GM21447 (cell line): ENCODE measurements at regions not wholly inside any gene's neighbourhood (a gene's known extent, or its start where the extent isn't known, plus 50 kb on each side); places are given as distances from the start of the nearest gene placed in this dataset.
A peak's percentile ranks its signal among the peaks of the same experiment; 100 is the strongest.
"Not testable (repeated sequence)": the region's sequence is repeated elsewhere in the genome, so short reads cannot be mapped to it uniquely, and the experiment has no call there.

Source experiments
- ATAC-seq: cut with Tn5 transposase; IDR thresholded peaks from one replicate; pipeline ENCODE4 v1.9.1; 2021; ENCODE audit not compliant: unreplicated experiment

DNA sequence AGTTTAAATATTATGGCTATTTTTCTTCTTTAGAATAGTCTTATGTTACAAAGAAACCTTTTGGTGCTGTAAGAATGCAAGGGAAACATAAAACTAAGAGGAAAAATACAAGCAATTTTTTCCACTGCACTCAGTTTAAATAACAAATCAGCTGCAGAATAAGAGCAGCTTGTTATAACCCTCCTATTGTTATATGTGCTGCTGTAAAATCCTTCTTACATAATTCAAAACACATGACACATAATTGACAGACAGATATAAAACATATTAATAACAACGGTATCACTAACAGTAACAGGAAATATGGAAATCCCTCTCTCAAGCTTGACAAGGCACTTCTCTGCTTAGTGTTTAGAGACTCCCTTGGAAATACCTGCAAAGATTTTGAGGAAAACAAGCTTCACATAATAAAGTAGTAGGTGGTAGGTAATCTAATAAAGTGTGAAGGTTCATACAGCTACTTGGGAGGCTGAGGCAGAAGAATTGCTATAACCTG, 385.3 kb upstream of the HS3ST1 start:
- no peak for ATAC-seq

DNA sequence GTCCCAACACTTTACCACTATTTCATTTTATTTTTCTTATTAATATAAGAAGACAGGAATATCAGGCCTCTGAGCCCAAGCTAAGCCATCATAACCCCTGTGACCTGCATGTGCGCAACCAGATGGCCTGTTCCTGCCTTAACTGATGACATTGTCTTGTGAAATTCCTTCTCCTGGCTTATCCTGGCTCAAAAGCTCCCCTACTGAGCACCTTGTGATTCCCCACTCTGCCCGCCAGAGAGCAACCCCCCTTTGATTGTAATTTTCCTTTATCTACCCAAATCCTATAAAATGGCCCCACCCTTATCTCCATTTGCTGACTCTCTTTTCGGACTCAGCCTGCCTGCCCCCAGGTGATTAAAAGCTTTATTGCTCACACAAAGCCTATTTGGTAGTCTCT, 382.8 kb upstream of the HS3ST1 start:
- ATAC-seq: not testable (repeated sequence)

DNA sequence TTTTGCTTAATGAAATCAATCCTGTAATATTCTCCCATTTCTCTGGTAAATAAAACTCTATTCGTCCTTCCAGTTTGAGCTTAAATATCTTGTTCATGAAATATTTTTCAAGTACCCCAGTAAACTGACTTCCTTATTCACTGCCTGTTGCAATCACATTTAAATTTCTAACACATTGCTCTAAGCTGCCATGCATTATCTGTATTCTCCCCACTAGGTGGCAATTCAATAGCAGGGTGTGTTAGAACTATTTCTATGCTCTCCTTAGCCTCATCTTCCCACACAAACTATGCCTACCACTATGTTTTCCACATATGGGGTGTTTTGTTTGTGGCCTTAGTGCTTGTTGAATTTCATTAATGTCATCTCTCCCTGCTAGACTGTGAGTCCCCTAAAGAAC, 377.1 kb upstream of the HS3ST1 start:
- ATAC-seq: no peak

DNA sequence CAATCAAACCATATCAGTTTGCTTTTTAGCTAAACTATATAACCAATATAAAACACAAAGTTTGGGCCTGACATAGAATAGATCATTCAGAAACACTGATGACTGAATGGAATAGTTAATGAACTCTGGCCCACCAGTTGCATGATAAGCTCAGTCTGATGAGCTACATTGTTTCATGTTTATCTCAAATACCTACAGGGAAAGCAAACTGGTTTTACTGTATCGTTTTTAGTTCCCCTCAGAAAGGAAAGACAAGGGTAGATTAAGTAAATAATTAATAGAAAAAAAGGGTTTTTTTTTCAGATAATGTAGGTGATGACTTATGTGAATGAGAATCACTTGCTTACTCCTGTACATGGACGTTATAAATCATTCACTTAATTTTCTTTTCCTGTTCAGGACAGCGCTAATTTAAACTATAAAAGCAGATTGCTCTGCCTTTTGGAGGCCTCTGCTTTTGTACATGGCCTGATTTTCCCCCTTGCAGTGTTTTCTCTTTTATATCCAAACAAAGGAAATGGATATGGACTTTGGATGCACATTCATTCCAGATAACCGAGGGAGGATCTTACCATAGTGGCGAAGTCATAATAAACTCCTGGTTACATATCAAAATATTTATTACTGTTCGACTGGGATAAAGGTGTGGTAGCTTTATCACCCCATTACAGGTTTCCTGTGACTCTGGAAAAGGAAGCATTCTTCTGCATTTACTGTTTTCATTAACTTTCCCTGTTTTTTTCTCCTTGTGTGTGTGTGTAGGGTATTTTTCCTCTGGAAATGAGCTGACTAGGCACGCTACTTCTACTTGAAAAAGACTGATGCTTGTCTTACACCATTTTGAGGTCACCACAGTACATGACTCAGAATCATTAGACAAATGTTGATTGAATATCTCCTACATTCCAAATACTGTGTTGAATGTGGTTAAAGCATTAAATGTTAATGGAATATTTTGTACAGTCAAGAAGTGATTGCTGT, 373.1 kb upstream of the HS3ST1 start:
- ATAC-seq: no peak

DNA sequence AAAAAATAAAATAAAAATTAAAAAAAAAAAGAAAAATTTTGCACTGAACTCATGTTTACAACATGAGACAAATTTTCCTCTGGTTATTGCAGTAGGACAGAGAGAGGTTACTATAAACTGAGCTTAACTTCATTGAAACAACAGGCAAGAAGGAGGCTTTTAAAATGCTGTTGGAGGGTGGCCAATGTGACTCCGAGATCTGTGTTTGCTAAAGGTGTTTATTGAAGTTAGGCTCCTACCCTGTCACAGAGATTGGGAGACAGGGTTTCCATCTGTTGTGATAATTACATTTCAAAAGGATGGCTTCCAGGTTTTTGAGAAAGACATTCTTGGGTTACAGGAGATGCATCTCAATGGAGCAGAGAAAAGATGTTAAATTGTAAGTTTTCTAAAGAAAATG, 370.5 kb upstream of the HS3ST1 start:
- ATAC-seq: no peak

DNA sequence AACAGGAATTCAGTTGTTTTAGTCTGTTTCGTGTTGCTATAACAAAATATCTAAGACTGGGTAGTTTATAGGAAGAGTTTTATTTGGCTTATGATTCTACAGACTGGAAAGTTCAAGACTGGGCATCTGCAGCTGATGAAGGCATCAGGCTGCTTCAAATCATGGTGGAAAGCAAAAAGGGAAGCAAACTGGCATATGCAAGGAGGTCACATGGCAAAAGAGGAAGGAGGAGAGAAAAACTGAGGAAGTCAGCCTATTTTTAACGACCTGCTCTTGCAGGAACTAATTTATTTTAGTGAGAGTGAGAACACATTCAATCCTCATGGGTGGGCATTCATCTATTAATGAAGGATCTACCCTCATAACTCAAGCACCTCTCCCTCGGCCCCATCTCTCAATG, 363.1 kb upstream of the HS3ST1 start:
- ATAC-seq: no peak

DNA sequence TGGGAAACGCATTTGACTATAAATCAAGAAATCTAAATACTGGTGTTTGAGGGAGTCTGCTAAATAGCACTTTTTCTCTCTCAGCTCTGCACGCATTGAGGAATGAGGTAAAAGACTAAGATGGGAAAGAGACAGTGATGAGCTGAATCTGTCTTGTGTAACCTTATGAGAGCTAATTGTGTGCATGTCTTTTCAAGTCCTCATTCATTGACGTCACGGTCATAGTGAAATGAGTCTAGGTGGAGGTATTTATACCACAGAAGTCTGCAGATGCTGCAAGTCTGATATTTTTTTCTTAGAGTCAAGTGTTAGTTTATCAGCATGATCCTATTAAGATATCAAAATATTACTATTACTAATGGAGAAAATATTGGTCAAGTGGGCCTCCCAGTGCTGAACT, 361.5 kb upstream of the HS3ST1 start:
- no peak for ATAC-seq

DNA sequence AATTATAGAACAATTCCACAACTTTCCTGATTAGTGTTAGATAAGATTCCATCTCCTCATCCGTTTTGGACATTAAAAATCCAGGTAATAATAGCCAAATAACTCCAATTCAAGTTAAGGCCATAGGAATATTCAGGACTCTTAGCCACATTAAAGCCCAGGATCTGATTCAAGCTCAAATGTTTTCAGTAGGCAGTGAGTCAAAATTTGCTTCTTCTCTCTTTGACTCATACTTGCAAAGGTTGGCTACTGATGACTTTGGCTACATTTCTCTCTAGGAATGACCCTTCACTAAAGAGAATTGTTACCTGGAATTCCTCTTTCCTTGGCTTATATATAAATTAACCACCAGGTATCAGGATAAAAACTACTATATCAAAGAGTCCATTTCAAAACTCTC, 354.9 kb upstream of the HS3ST1 start:
- ATAC-seq: no peak

DNA sequence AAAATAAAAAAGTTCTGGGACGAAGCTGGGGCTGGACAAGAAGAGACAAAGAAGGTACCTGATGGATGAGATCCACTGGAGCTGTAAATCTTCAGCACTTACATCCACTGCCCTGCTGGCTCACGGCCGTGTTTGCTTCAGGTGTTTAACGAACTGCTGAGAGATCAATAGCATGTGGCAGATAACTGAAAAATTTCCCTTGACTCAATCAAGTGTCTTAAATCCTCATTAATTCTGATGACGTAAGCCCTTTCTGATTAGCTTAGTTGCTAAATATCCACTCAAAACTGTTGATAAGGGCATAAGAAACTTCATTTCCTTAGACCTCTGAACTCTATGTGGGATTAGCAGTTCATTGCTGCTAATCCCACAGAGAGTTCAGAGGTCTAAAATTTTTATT, 354.2 kb upstream of the HS3ST1 start:
- no peak for ATAC-seq

DNA sequence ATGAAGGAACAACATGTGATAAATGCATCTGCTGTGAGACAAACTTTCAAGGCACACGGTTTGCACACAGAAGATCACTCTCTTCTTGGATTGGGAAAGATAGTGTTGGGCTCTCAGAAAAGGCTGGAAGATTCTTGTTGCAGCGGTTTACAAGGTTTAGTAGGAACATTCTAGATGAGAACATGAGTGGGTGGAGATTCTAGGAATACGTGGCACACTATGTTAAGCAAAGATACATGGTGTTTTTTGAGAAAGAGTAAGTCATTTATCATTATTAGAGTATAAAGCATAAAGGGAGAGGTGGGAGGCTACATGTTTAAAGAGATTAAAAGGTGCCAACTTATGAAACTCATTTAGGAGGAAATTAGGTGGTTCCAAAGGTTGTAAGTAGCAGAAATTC, 348.8 kb upstream of the HS3ST1 start:
- no peak for ATAC-seq

DNA sequence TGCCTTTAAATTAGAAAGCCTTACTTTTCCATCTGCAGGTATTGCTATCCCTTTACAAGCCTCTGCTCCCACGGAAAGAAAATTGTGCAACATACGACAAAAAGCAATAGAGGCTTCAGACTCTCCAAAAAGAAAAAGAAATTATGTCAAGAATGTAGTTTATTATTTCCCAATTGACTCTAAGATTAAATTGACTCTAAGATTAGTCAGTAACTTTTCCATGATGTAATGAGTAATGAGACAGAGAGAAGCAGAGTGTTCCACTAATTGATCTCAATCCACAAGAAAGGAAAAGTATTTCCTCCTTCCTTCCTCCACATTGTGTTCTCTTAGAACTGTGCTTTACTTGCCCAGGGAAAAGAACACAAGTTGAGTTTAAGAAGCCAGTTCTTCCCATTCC, 345.7 kb upstream of the HS3ST1 start:
- ATAC-seq: no peak

DNA sequence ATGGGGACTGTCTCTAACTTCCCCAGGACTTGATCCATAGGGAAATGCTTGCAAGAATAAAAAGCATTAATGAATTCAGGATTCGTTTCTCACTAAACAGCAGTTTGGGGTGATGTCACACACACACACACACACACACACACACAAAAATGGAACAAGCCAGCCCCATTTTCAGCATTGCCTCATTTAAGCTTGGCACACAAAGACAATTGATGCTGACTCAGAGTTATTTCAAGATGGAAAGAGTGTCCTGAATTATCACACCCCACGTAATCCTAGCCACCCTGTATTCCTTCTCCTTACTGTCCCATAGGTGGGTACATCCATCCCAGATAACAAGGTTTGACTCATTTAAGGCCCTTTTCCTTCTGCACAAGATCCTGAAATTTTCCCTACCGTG, 345.1 kb upstream of the HS3ST1 start:
- no peak for ATAC-seq

DNA sequence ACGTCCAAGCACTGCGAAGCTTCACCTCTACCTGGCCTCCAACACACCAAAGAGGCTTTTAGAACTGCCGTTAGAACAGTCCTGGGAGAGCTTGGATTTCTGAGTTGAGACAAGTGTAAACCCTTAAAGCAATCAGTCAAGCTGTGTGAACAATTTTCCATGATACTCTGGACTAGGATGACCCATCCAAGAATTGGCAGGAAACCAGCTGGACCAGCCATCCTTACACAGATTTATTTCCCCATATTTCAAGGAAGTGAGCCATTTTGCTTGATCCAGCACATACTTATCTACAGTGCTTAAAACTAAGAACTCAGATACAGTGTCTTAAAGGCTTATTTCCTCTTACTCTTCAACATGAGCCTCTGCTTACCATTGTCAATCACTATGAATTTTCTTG, 340.7 kb upstream of the HS3ST1 start:
- ATAC-seq: no peak

DNA sequence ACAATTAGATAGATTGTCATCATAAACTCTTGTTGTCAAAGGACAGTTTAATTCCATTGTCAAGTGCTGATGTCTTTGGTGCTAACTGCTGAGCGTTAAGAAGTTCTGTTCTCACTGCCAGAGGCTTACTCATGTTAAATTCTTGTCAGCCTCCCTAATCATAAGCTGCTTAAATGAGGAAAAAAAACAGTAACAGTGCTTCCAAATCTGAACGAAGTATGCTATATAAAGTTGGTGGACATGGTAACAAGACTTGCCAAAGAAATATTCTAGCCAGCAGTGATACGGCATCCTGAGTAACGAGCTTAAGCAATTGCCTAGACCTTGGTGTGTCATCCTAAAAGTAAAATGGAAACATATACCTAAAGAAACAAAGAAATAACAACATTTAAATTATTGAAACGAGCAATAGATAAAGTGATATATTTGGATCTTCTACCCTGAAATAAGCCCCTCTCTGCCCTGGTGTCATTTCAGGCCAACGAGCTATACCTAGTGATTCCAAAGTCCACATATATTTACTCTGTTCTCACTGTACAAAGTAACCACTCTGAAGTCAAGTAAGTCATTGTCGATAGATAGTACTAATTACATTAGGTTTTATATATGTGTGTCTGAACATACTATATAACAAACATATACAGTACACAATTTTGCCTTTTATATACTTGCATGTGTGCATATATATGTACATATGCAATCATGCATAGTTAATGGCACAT, 339.7 kb upstream of the HS3ST1 start:
- no peak for ATAC-seq

DNA sequence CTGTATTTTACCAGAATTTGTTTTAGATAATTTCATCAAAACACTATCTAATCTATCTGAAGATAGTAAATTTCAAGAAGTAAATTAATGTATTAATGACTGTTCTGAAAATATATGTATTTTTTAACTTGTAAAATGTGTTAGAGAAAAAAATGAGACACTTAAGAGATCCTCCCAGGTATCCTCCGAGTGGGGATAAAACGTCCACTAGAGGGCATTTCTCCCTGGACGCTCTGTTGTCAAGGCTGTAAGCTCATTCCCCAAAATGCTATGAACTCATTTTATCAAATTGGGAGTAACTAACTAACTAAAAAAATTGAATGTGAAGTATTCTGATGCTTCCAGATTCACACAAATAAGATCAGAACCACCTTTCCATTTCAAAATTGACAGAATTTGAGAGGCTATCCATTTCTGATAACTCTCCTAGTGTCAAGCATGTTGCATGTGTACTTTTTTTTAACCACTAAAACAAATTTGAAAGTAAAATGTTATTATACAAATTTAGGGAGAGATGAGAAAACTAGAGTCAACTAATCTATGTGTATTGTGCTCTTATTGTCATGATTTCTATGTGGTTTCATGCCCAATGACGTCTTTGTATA, 337.3 kb upstream of the HS3ST1 start:
- peak; percentile 74 for ATAC-seq

DNA sequence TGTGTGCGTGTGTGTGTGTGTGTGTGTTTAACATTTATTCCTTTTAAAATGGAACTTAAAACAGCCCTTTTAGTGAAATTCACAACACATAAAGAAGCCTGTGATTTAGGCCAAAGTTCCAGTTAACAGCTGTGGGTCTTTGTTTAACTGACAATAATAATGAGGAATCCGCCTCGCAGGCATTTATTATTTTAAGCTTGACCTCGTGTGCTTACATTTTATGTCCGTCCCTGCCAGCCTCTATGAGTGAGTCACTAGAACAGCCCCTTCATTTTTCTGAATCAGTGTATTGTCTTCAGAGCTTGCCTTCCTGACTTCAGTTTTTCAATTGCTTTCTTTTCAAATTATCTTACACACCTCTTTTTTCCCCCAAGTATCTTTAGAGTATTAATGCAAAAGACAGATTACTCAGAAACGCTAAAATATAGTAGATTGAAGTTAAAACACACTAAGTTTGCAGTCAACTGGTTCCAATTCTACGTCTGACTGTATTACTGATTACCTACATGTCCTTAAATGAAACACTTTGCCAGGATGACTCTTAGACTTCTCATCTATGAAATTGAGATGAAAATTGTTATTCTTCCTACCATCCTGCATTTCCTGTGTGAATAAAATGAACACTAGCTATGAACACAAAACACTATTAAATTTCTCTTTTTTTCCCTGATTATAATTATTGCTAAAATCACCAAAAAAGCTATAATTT, 319.6 kb upstream of the HS3ST1 start:
- no peak for ATAC-seq

DNA sequence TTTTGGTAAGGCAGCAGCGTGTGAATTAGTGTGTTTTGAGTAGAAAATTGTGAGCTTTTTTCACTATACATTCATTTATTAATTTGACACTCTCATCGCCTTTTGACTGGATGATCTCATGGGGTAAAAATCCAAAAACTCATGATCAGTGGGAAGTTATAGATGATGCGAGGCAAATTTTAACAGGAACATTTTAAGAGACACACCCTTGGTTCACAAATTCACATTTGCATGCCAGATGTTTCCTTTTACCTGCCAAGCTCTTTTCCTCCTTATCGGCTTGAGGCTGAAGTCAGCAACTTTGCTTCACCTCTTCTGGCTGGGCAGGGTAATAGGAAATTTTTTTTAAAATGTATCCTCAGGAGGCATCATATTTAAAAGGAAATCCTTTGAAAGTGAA, 318.0 kb upstream of the HS3ST1 start:
- no peak for ATAC-seq

DNA sequence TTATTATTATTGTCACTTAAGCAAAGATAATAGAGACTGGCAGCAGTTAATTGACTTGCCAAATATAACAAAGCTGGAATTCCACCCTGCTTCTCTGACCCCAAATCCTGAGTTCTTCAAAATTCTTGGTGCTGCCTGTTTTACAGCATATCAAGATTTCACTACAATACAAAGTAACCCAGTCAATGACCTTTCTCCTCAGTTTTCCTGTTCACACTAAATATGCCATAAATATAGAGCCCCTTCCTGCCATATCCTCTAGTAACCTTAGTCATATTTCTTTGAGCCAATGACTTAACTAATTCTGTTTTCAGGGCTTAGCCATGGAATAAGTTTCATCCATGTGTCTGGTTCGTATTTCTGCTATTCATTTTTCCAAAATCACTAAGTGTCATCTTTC, 315.3 kb upstream of the HS3ST1 start:
- no peak for ATAC-seq

DNA sequence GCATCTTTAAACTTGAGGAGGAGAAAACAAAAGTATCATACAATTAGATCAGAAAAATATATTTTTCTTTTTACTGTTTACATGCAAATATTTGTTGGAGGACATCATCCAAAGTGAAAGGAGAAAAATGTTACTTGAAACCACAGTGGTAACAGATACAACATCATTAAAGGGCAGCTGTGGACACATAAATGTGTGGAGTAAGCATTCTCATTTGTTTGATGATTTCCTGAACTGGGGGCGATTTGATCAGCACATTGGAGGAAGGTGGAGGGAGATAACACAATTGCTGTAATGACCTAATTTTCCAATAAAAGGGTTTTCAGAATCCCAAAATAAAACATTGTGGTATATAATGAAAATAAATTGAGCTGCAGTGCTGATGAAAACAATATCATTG, 314.5 kb upstream of the HS3ST1 start:
- ATAC-seq: no peak

DNA sequence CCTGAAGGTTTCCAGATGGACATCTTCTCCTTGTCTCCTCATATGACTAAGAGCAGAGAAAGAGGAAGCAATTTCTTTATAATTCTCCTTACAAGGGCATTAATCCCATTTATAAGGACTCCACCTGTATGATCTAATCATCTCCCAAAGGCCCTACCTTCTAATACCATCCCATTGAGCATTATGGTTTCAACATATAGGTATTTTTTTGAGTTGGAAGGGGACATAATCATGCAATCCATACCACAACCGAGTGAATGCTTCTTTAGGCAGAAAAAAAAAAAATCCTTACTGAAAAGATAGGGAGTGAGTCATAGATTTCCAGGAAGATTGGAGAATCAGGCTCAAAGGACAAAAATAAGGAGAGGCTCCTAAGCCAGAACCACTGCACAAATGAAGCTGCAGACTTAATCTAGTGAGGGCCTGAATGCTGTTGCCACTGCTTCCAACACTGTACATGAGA, 312.5 kb upstream of the HS3ST1 start:
- no peak for ATAC-seq

DNA sequence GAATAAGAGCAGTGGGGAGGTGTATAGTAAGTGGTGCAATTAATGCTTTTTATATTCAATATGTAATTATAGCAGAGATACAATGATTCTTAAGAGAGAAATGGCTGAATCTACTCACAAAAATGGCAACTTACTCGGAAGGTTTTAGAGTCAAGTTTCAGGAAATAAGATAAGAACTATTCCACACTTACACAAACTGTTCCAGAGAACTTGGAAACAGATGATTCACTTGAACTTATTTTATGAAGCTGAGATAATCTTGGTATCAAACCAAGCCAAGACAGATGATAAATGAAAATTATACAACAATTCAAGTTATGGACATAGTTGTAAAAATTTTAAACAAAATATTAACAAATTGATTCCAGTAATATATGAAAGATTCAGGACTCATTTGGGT, 311.3 kb upstream of the HS3ST1 start:
- ATAC-seq: no peak
